Middle frontal gyrus (tissue), 1 donor: ENCODE measurements at regions not wholly inside any gene's neighbourhood (a gene's known extent, or its start where the extent isn't known, plus 50 kb on each side); places are given as distances from the start of the nearest gene placed in this dataset.
"Not testable (repeated sequence)": the region's sequence is repeated elsewhere in the genome, so short reads cannot be mapped to it uniquely, and the experiment has no call there.

Experiments used
- DNase-seq: peaks from one replicate; pipeline ENCODE4 v3.0.0-alpha.2; 2015; ENCODE audit warnings: low spot score; ENCODE audit errors: extremely low spot score

DNA sequence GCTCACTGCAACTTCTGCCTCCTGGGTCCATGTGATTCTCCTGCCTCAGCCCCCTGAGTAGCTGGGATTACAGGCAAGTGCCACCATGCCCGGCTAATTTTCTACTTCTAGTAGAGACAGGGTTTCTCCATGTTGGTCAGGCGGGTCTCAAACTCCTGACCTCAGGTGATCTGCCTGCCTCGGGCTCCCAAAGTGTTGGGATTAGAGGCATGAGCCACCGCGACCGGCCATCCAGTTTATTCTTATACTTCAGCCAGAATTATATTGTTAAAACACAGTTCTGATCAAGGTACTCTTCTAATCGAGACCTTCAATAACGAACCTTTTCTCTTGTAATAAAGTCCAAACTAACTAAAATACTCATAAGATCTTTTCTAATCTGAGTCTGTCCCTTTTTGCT lies 119.6 kb upstream of the FAR2 start:
- not testable (repeated sequence) for DNase-seq

DNA sequence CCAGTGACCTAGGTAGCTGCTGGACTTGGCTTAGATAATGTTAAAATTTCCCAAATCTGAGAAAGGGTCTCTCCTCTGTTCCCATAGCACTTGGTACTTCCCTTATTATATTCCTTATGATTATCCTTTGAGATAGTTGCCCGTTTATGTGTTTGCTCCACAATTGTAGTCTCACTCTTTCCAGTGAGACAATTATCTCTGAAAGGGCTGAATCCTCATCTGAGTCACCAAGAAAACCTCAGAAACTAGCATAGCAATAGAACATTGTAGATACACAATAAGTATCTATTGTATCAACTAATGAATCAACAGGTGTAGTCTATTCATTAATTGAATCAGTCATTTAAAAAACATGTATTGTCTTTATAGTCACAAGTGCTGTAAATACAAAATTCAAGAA lies 119.1 kb upstream of the FAR2 start:
- DNase-seq: no peak

DNA sequence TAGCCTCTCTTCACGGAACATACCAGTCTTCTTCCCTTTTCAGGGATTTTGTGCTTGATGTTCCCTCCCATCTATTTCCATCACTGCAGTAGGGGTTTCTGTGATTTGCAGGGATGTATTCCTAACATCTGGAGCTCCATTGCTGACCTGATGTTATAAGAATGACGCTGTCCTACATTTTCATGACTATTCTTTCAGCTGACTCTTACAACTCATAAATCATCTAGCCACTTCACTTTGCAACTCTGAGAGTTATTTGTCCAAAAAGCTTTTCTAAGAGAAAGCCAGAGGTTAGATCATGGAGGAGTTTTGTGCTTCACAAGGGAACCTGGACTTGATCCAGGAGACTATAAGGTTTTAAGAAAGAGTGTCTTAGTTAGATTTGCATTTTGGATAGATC lies 116.6 kb upstream of the FAR2 start:
- DNase-seq: no peak

DNA sequence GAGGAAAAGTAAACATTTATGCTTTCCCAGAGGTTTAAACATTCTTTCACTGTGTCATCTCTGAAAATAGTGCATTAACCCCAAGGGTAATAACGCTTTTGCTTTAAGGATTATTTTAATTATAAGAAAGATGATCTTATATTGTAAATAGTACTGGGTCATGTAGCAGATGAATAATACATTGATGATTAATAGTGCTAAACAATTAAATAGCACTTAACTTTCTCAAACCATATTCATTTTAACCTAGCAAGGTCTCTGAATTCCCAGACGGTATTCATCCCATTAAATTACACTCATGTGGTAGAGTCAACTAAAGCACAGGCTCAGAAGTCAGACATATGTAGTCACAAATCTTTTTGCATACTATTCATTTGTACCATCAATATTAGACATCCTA lies 115.6 kb upstream of the FAR2 start:
- DNase-seq: no peak

DNA sequence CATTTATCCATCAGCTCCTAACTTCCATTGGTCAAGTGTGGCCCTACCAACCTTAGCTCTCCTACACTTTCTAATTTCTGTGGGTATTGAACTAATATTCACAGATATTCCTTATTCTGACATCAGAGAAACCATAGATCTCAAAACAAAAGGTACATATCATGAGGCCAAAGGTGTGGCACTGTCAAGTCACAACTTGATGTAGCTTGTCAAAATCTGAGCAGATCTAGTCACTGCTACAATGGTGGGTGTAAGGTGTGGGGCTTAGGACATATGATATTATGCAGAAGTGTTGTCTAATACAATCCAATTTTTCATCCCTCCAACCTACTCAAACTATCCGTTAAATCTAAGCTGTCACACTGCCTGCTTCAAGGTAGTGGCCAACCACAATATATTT lies 114.0 kb upstream of the FAR2 start:
- DNase-seq: no peak

DNA sequence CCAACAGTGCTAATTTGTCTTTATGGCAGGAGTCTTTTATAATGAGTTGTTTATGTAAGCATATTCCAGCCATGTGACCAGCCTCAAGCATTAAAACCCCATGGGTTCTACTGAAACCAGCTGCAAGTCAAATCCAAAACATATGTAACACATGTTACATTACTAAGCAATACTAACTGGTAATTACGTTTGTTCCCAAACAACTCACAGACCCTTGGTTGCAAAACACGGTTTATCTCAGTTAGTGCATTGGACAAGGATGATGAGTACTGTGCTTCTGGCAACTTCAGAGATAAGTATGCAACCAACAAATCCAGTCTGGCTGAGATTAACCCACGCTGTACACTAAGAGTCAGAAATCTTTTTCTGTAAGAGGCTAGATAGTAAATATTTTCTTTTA lies 110.1 kb upstream of the FAR2 start:
- DNase-seq: no peak

DNA sequence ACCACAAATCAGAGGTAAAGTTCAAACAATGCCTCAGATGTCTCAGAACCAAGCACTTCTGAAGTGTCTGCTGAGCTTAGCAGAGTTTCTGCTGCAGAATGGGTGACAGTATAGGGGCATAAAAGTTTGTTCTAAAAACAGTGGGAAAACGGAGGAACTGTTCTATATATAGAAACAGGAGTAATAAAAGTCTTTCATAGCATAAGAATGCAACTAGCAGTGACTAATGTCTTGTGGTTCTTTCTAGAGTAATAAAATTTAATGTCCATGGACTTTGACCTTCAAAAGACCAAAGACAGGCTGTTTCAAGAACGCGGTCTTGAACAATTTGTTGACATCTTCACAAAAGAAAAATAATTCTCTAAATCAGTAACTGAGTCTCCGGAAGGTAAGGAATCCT lies 107.5 kb upstream of the FAR2 start:
- DNase-seq: no peak

DNA sequence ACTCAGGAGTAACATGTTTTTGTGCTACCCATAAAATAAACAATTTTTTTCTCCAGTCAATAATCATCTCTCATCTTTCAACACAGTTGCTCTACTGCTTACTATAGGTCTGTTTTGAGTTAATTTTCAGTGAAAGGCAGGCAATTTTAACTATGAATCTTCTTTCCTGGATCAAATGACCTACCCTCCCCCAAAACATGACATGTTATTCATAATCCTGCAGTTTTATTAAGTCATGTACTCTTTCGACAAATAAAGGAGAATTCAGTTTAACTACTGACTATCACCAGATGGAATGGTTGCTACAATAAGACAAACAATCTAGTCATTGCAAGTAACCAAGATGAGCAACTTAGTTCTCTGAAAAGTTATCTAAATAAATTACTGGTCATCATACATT lies 106.0 kb upstream of the FAR2 start:
- no peak for DNase-seq

DNA sequence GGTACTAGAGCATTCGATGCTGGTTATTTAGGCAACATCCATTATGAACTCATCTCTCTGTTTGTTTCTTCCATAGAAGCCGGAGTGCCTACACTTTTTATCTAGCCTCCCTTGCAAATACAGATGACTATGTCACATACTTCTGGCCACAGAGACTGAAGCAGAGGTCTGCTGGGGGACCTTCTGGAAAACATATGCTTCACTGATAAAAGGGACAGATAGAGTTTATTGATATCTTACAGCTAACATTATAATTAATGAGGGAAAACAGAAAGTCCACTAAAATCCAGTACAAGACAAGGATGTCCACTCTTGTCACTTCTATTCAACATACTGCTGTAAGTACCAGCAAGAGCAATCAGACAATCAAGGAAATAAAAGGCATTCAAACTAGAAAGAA lies 104.3 kb upstream of the FAR2 start:
- no peak for DNase-seq

DNA sequence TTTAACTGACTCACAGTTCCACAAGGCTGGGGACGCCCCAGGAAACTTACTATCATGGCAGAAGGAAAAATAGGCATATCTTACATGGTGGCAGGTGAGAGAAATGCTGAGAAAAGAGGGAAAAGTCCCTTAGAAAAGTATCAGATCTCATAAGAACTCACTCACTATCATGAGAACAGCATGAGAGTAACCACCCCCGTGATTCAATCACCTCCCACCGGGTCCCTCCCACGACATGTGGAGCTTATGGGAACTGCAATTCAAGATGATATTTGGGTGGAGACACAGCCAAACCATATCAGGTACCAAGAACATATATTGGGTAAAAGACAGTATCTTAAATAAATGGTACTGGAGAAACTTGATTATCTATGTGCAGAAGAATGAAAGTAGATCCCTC lies 100.3 kb upstream of the FAR2 start:
- DNase-seq: no peak

DNA sequence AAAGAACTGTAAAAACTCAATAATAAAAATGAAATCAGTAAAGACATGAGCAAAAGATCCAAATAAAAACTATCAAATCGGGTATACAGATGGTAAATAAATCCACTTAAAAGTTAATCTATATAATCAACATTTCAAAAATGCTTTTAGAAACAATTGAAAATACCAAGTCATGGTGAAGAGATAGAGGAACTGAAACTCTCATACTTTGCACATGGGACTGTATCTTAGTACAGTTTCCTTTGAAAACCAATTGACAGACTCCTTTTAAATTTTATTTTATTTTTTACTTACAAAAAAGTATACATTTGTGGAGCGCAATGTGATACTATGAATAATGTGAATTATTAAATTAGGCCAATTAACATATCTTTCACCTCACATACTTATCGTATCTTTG lies 98.6 kb upstream of the FAR2 start:
- DNase-seq: no peak

DNA sequence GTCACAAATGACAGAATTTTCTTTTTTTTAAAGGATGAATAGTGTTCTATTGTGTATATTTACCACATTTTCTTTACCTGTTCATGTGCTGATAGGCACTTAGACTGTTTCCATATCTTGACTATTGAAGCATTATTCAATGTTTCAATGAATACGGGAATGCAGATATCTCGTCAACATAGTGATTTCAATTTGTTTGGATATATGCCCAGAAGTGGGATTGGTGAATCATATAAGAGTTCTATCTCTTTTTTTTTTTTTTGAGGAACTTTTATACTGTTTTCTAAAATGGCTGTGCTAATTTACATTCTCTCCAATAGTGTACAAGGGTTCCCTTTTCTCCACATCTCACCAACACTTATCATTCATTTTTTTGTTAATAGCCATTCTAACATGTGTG lies 97.9 kb upstream of the FAR2 start:
- no peak for DNase-seq

DNA sequence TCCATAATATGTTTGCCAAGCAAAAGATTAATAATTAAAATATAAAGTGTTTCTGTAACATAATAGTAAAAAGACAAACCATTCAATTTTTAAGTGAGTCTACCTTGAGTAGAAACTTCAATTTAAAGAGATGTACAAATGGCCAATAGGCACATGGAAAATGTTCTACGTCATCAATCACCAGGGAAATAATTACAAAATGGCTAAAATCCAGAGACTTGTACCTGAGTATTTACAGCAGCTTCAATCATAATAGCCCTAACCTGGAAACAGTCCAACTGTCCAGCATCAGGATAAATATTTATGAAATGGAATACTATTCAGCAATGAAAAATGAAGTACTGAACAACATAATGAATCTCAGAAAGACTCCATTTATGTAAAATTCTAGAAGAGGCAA lies 95.5 kb upstream of the FAR2 start:
- DNase-seq: no peak

DNA sequence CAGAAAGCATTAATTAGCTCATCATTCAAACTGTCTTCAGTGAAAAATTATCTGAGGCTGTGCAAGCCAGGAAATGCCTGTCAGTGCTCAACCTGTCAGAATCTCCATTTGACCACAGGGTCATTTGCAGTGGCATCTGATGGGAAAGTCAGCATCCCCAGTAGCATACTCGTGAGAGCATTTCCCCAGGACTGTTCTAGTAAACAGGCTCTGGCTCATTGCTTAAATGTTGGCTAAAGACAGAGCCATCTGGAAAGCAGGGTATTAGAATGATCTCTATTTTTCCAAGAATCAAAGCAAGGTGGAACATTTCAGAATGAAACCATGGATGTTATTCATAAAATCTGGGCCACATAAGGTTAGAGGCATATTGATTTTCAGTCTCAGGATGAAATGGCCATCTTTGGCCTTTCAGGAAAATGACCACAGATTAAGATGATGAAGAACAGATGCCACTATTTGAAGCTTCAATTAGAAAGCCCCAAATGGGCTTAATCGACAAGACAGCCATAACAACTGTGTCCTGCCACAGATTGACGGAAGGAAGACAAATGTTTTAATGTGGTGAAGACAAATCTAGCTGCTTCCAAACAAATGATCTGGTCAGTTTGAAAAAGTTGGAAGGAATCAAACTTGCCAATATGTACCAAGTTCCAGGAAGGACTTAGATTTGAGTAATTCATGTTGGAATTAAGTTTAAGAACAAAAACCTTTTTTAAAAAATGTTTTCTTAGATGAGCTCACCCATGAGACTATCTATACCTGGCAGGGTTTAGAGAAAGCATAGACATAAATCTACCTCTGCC lies 94.0 kb upstream of the FAR2 start:
- no peak for DNase-seq

DNA sequence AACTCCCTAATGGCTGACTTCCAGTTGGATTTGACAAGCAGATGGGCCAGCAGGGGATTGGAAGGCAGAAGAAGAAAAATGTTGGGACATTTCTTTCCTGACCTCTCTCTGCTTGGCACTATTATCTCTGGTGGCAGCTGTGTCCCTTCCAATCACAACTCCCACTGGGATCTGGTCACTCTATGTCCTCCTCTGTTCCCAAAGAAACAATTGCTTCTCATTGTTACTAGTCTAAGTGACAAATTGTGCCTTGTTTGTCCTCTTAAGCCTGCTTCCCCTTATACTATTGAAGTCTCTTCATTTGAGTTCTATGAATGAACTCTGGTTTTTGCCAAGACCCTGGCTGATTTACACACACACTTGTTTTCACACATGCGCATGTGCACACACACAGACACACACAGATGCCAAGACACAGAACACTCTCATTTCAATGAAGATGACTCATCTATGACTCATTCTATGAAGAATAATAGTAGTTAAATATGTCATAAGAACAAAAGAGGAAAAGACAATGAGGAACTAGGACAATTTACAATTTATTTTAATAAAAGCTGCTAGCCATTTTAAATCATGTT lies 83.0 kb upstream of the FAR2 start:
- peak; percentile 77 for DNase-seq

DNA sequence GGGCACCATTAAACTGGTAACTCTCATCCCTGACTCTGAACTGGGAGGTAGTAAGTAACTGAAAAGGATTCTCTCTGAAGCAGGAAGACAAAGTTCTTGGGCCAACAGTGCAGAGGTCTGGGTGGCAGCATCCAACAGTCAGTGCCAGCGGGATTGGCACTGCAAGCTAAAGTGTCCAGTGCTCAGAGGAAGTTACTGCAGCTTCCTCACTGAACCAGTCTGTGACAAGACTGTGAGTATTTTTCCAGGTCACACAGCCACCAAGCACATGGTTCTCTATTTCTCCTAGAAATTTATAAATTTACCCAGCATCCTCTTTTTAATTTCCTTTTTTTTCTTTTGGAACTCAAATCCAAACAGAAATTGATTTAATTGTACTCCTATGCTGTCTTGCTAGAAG lies 81.6 kb upstream of the FAR2 start:
- no peak for DNase-seq

DNA sequence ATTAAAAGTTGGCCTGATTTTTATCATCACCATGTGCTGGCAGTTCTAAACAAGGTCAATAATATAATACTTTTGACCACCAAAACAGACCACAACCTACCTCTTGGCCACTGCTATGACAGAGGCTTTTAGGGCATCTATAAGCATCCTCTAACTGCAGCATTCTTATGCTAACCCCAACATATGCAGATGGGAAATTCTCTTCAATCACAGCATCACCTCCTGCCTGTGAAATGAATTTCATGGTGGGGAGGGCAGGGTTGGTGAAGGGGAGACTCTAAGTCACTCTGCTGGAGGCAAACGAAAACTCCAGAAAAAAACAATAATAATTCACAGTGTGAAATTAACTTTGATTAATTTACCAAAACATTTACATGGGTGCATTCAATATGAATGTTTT lies 78.8 kb upstream of the FAR2 start:
- DNase-seq: no peak

DNA sequence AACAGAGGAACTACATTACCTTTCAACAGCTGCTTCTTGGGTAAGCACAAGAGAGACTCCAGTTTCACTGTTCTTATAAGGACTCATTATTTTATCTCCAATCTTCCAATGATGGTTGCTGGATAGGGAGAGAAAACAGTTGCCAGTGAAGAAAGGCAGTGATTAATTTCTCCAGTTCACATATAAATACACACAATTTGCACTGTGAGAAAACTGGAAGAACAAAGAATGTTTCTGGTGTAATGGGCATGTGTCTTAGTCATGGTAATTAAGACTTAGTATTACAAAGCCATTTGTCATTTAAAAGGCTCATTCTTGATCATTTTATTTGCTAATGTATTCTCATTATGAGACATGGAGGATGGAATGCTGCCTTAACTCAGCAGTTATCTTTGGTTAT lies 78.0 kb upstream of the FAR2 start:
- DNase-seq: no peak

DNA sequence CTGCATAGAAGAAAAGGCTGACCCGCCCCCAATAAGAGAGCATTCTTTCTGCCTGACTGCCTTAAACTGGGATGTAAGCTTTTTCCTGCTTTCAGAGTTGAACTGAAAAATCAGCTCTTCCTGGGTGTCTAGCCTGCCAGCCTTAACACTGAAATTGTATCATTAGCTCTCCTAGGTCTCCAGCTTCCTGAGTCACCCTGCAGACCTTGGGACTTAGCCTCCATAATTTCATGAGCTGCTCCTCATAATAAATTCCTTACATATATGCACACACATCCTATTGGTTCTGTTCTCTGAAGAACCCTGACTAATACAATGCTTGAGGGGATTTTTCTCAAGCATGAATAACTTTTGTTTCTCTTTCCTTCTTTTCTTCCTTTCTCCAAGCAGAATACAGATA lies 76.4 kb upstream of the FAR2 start:
- DNase-seq: no peak

DNA sequence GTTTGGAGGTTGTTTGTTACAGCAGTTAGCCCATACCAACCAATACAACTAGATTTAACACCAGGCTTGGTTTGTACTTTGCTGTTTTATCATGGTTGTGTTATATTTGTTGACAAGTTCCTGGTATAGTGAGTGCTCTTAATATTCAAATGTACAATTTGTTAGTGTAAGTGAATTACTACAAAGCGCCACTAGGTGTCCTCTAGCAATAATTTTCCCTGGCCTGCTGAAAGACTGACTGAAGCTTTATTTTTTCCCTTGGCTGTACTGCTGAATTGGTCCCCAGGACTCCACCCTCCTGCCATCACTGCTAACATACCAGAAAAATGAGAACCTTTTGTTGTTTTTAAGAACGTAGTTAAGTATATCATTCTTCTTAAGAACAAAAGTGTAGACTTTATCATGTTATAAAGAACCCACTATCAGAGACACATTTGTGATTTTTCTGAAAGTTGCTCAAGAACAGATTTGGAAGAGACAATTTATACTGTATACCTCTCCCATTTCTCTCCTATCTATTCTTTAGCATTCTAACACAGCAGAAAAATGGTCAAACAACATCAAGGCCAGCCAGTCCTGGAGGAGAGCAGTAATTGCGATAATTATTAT lies 75.3 kb upstream of the FAR2 start:
- peak; percentile 59 for DNase-seq

DNA sequence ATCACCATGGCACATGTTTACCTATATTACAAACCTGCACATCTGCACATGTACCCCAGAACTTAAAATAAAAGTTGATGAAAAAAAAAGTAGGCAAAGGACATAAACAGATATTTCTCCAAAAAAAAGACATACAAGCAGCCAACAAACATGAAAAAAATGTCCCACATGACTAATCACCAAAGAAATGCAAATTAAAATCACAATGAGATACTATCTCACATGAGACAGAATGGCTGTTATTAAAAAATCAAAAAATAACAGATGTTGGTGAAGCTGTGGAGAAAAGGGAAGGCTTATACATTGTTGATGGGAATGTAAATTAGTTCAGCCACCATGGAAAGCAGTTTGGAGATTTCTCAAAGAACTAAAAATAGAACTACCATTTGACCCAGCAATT lies 68.0 kb upstream of the FAR2 start:
- DNase-seq: no peak

DNA sequence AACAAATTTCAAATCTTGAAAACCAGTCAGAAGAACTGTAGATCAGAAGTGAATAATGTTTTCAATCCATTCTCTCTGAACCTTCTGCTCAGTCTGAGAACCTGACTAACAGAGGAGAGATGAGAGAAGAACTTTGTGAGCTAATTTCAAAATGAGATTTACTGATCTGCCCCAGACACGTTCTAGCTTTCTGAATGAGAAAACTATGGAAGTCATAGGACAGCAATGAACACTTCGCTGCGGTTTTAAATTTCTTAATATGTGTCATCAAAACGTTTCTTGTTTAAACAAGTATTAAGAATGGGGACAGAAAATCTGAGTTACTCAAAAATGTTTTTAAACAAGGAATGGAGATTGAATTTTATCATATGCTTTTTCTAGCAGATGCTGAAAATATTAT lies 66.6 kb upstream of the FAR2 start:
- no peak for DNase-seq
